ENCODE measurements at regions not wholly inside any gene's neighbourhood (a gene's known extent, or its start where the extent isn't known, plus 50 kb on each side); places are given as distances from the start of the nearest gene placed in this dataset.
"Not testable (repeated sequence)": the region's sequence is repeated elsewhere in the genome, so short reads cannot be mapped to it uniquely, and the experiment has no call there.

- no peak for DNase-seq (ENCODE audit: low read depth)
Observed at GRCh38 chr4:19030536-19030935, 1009.0 kb upstream of the LCORL start.

- DNase-seq (ENCODE audit: low read depth): no peak
Observed at GRCh38 chr4:19030048-19030447, 1008.5 kb upstream of the LCORL start.

- DNase-seq (ENCODE audit: low read depth): no peak
Observed at GRCh38 chr4:19026281-19026680, 1004.7 kb upstream of the LCORL start.

- DNase-seq (ENCODE audit: low read depth): no peak
Observed at GRCh38 chr4:19025031-19025430, 1003.5 kb upstream of the LCORL start.

- DNase-seq (ENCODE audit: low read depth): no peak
Observed at GRCh38 chr4:19024047-19024446, 1002.5 kb upstream of the LCORL start.

GRCh38 chr4:19021617-19022016 lies 1000.1 kb upstream of the LCORL start:
- no peak for DNase-seq (ENCODE audit: low read depth)

- DNase-seq (ENCODE audit: low read depth): not testable (repeated sequence)
Observed at GRCh38 chr4:19016550-19016949, 995.0 kb upstream of the LCORL start.

GRCh38 chr4:19014594-19014993 lies 993.0 kb upstream of the LCORL start:
- DNase-seq (ENCODE audit: low read depth): no peak

GRCh38 chr4:19010761-19011160 lies 989.2 kb upstream of the LCORL start:
- no peak for DNase-seq (ENCODE audit: low read depth)

GRCh38 chr4:19009881-19010280 lies 988.3 kb upstream of the LCORL start:
- DNase-seq (ENCODE audit: low read depth): no peak

- no peak for DNase-seq (ENCODE audit: low read depth)
Observed at GRCh38 chr4:19005211-19005610, 983.7 kb upstream of the LCORL start.

- DNase-seq (ENCODE audit: low read depth): no peak
Observed at GRCh38 chr4:19002170-19002569, 980.6 kb upstream of the LCORL start.

- DNase-seq (ENCODE audit: low read depth): no peak
Observed at GRCh38 chr4:18999595-18999994, 978.0 kb upstream of the LCORL start.

GRCh38 chr4:18981234-18981615 lies 959.7 kb upstream of the LCORL start:
- no peak for DNase-seq (ENCODE audit: low read depth)

- no peak for DNase-seq (ENCODE audit: low read depth)
Observed at GRCh38 chr4:18980516-18981233, 959.1 kb upstream of the LCORL start.

GRCh38 chr4:18976884-18977283 lies 955.3 kb upstream of the LCORL start:
- DNase-seq (ENCODE audit: low read depth): no peak

- DNase-seq (ENCODE audit: low read depth): no peak
Observed at GRCh38 chr4:18975916-18976808, 954.6 kb upstream of the LCORL start.

- no peak for DNase-seq (ENCODE audit: low read depth)
Observed at GRCh38 chr4:18973296-18973695, 951.7 kb upstream of the LCORL start.

GRCh38 chr4:18961879-18962278 lies 940.3 kb upstream of the LCORL start:
- no peak for DNase-seq (ENCODE audit: low read depth)

- DNase-seq (ENCODE audit: low read depth): no peak
Observed at GRCh38 chr4:18961266-18961665, 939.7 kb upstream of the LCORL start.

GRCh38 chr4:18957716-18958115 lies 936.2 kb upstream of the LCORL start:
- no peak for DNase-seq (ENCODE audit: low read depth)

GRCh38 chr4:18954538-18954937 lies 933.0 kb upstream of the LCORL start:
- DNase-seq (ENCODE audit: low read depth): no peak

GRCh38 chr4:18953613-18954012 lies 932.1 kb upstream of the LCORL start:
- DNase-seq (ENCODE audit: low read depth): no peak
